ENCODE measurements at regions not wholly inside any gene's neighbourhood (a gene's known extent, or its start where the extent isn't known, plus 50 kb on each side); places are given as distances from the start of the nearest gene placed in this dataset.

GRCh38 chr9:102225841-102226441 lies 487.5 kb upstream of the GRIN3A start:
- TF ChIP-seq ZNF274 (IDR thresholded peaks at IDR 0.05; ENCODE audit: low read depth, low read length) (no peak), SUZ12 (IDR thresholded peaks at IDR 0.05; ENCODE audit: extremely low read depth, insufficient read depth, insufficient read length) (no peak), YY1 (IDR thresholded peaks at IDR 0.05; ENCODE audit: insufficient read depth, insufficient read length) (no peak)

Measured in NT2/D1 (cell line).